K562 (cell line): ENCODE measurements at regions not wholly inside any gene's neighbourhood (a gene's known extent, or its start where the extent isn't known, plus 50 kb on each side); places are given as distances from the start of the nearest gene placed in this dataset.

Source experiments
- ATAC-seq: fragments of 200-7000 bp; cut with Tn5 transposase; 3 replicates; pipeline ENCODE4 v1.9.1; 2020; ENCODE audit warnings: moderate library complexity
- BruUV-seq: library from RNA; stranded (reverse); fragments of 400-500 nt; replicated peaks from 2 replicates; lab custom pipeline; 2021; lab: Mats Ljungman, UMichigan
- CTCF ChIA-PET: fragments of 300-600 bp; formaldehyde crosslinking; extraction: SDS; loops from one replicate; lab custom pipeline; 2021; ENCODE audit warnings: low intra/inter-chr PET ratio; lab: Yijun Ruan, JAX
- POLR2A ChIA-PET: fragments of 300-600, 350-650 bp; sonication (Branson Sonifier 250); formaldehyde crosslinking; extraction: SDS; loops from one replicate; lab custom pipeline; 2021; ENCODE audit warnings: antibody characterized with exemption, inconsistent platforms; lab: Yijun Ruan, JAX
- DNase-seq, 4 experiments: peaks; one replicate each; pipeline versions ENCODE4 v3.0.0 to v3.0.0-alpha.2; 2011 to 2018; ENCODE audit warnings: low spot score in 3 of 4, mixed read lengths in 3 of 4; ENCODE audit errors: extremely low read depth in 1 of 4
- FAIRE-seq: peaks from 2 replicates; lab custom pipeline; 2011; peaks lifted over from hg19 to GRCh38; lab: Jason Lieb, UNC
- H2AFZ ChIP-seq: 2 replicates; pipeline ENCODE4 v1.6.0; 2011; ENCODE audit warnings: low read depth, low read length, control low read depth, inconsistent platforms
- H3K27ac ChIP-seq: fragments of 200-600 bp; 3 replicates; pipeline ENCODE4 v1.8.0; 2011; ENCODE audit warnings: low read depth, mild to moderate bottlenecking, control low read depth, inconsistent platforms, low read length, moderate library complexity, mixed read lengths; ENCODE audit errors: extremely low read depth
- H3K27me3 ChIP-seq, 2 experiments: fragments of 300-600 bp in 1 of 2; 2 replicates in 1 of 2; 3 replicates in 1 of 2; pipeline versions ENCODE4 v1.6.0 to v1.8.0; 2011; ENCODE audit warnings: inconsistent platforms in 2 of 2, low read length in 2 of 2, mild to moderate bottlenecking in 1 of 2, mixed read lengths in 1 of 2, moderate library complexity in 1 of 2; ENCODE audit not compliant: control insufficient read depth in 2 of 2, insufficient read depth in 2 of 2
- H3K36me3 ChIP-seq: fragments of 300-600 bp; 3 replicates; pipeline ENCODE4 v1.8.0; 2011; ENCODE audit warnings: mild to moderate bottlenecking, low read length, inconsistent platforms; ENCODE audit not compliant: control insufficient read depth, insufficient read depth
- H3K4me1 ChIP-seq, 2 experiments: fragments of 200-600 bp in 1 of 2; replicated peaks in 1 of 2; 2 replicates in 1 of 2; 3 replicates in 1 of 2; pipeline versions ENCODE4 v1.5.1 to v1.8.0; 2011; ENCODE audit warnings: inconsistent platforms in 2 of 2, low read length in 2 of 2, mild to moderate bottlenecking in 1 of 2, mixed read lengths in 1 of 2, moderate library complexity in 1 of 2; ENCODE audit not compliant: control insufficient read depth in 2 of 2, insufficient read depth in 2 of 2
- H3K4me2 ChIP-seq: 2 replicates; pipeline ENCODE4 v1.6.1; 2011; ENCODE audit warnings: low read length, control low read depth, inconsistent platforms, mixed read lengths; ENCODE audit not compliant: insufficient read depth
- H3K4me3 ChIP-seq: fragments of 200-600 bp; sonication (generic), shearing (Covaris generic); 2 replicates; pipeline ENCODE4 v1.5.1; 2016; ENCODE audit warnings: control low read depth, inconsistent platforms
- H3K79me2 ChIP-seq: fragments of 200-600 bp; 3 replicates; pipeline ENCODE4 v1.8.0; 2011; ENCODE audit warnings: low read length, inconsistent platforms; ENCODE audit not compliant: control insufficient read depth, insufficient read depth
- H3K9ac ChIP-seq, 2 experiments: 2 replicates each; pipeline versions ENCODE4 v1.6.0 to v1.6.1; 2011; ENCODE audit warnings: low read depth in 2 of 2, low read length in 2 of 2, control low read depth in 1 of 2, inconsistent platforms in 1 of 2, mild to moderate bottlenecking in 1 of 2, mixed read lengths in 1 of 2; ENCODE audit not compliant: insufficient read depth in 1 of 2
- H3K9me1 ChIP-seq: one replicate; pipeline ENCODE4 v1.6.0; 2011; ENCODE audit warnings: inconsistent platforms, mild to moderate bottlenecking, low read length, moderate library complexity; ENCODE audit not compliant: control insufficient read depth, insufficient read depth
- H3K9me3 ChIP-seq: replicated peaks from 2 replicates; pipeline ENCODE4 v1.5.1; 2011; ENCODE audit warnings: low read depth, low read length, inconsistent platforms; ENCODE audit not compliant: control insufficient read depth, insufficient read depth
- H4K20me1 ChIP-seq: replicated peaks from 2 replicates; pipeline ENCODE4 v1.6.1; 2011; ENCODE audit warnings: low read length, inconsistent platforms, mixed read lengths; ENCODE audit not compliant: control insufficient read depth, insufficient read depth
- CEBPG ChIP-seq, 3 experiments: fragments of 200-800 bp in 1 of 3; sonication (Bioruptor generic) in 1 of 3; sonication (generic) in 1 of 3; formaldehyde crosslinking in 1 of 3; IDR thresholded peaks in 2 of 3; conservative IDR thresholded peaks in 1 of 3; 2 replicates each; pipeline versions ENCODE4 v1.6.1 to v1.8.0; 2016 to 2022; ENCODE audit warnings: missing compliant biosample characterization in 2 of 3, missing genetic modification characterization in 2 of 3, mild to moderate bottlenecking in 1 of 3, missing genetic modification reagents in 1 of 3
- E2F6 ChIP-seq, 2 experiments: IDR thresholded peaks; 2 replicates each; pipeline ENCODE4 v1.6.1; 2011; ENCODE audit warnings: borderline replicate concordance in 1 of 2, control low read depth in 1 of 2, low read depth in 1 of 2, low read length in 1 of 2, mild to moderate bottlenecking in 1 of 2, mixed read lengths in 1 of 2, moderate library complexity in 1 of 2; ENCODE audit not compliant: insufficient read depth in 1 of 2, insufficient read length in 1 of 2, poor library complexity in 1 of 2, severe bottlenecking in 1 of 2; ENCODE audit errors: extremely low read depth in 1 of 2
- HMG20A ChIP-seq: fragments of 450-650 bp; formaldehyde crosslinking; conservative IDR thresholded peaks from 2 replicates; pipeline ENCODE4 v1.4.0; 2020; ENCODE audit warnings: mild to moderate bottlenecking, mixed read lengths
- HMGXB4 ChIP-seq: sonication (generic); formaldehyde crosslinking; IDR thresholded peaks from 2 replicates; pipeline ENCODE4 v1.8.1; 2023; ENCODE audit warnings: mild to moderate bottlenecking, missing genetic modification reagents
- PCBP2 ChIP-seq: fragments of 200-400 bp; formaldehyde crosslinking; IDR thresholded peaks from 2 replicates; pipeline ENCODE4 v1.6.1; 2018; ENCODE audit warnings: low read length, low read depth, mild to moderate bottlenecking, moderate library complexity; ENCODE audit not compliant: poor library complexity, severe bottlenecking
- POLR3A ChIP-seq: IDR thresholded peaks from 2 replicates; pipeline ENCODE4 v1.6.1; 2011; ENCODE audit warnings: borderline replicate concordance, mild to moderate bottlenecking, moderate library complexity; ENCODE audit not compliant: insufficient read length, insufficient read depth; ENCODE audit errors: extremely low read depth
- POLR3G ChIP-seq: IDR thresholded peaks from 2 replicates; pipeline ENCODE4 v1.6.1; 2011; ENCODE audit not compliant: insufficient read length, insufficient replicate concordance; ENCODE audit errors: extremely low read depth
- RAD21 ChIP-seq, 2 experiments: fragments of 250-450 bp in 1 of 2; fragments of 450-650 bp in 1 of 2; sonication (Bioruptor Pico) in 1 of 2; formaldehyde crosslinking in 1 of 2; IDR thresholded peaks in 1 of 2; conservative IDR thresholded peaks in 1 of 2; 2 replicates each; pipeline versions ENCODE4 v1.4.0 to v1.8.0; 2020 to 2022; ENCODE audit warnings: mild to moderate bottlenecking in 2 of 2, moderate library complexity in 1 of 2
- SAFB2 ChIP-seq: fragments of 200-400 bp; formaldehyde crosslinking; IDR thresholded peaks from 2 replicates; pipeline ENCODE4 v1.6.1; 2018; ENCODE audit warnings: borderline replicate concordance, low read length, low read depth, moderate library complexity; ENCODE audit not compliant: severe bottlenecking
- SRF ChIP-seq, 2 experiments: fragments of 250-450, 450-650 bp in 1 of 2; sonication (Bioruptor Pico) in 1 of 2; sonication (generic) in 1 of 2; formaldehyde crosslinking; IDR thresholded peaks; 2 replicates each; pipeline versions ENCODE4 v1.5.0 to v1.5.1; 2020 to 2022; ENCODE audit warnings: mild to moderate bottlenecking in 1 of 2, missing genetic modification reagents in 1 of 2
- TCF3 ChIP-seq: sonication (generic); formaldehyde crosslinking; IDR thresholded peaks from 2 replicates; pipeline ENCODE4 v1.4.0; 2020; ENCODE audit warnings: mild to moderate bottlenecking, missing genetic modification reagents
- TFAM ChIP-seq: fragments of 250-450 bp; sonication (Bioruptor Pico); conservative IDR thresholded peaks from 2 replicates; pipeline ENCODE4 v1.5.0; 2021; ENCODE audit warnings: mild to moderate bottlenecking, moderate library complexity
- ZBTB9 ChIP-seq: fragments of 450-650 bp; formaldehyde crosslinking; IDR thresholded peaks from 2 replicates; pipeline ENCODE4 v1.4.0; 2020; ENCODE audit warnings: mild to moderate bottlenecking, moderate library complexity
- WGBS: fragments of 100-300 bp; shearing (Covaris generic); methylation state at CpG from one replicate; pipeline ENCODE4 v1.1.6; 2016; ENCODE audit warnings: low coverage, mixed read lengths; ENCODE audit not compliant: insufficient coverage; ENCODE audit errors: missing lambda C conversion rate; 5-methylcytosine and 5-hydroxymethylcytosine counted together
- in situ Hi-C: fragments of 300-500 bp; cut with MboI; formaldehyde crosslinking; loops from 4 replicates; pipeline ENCODE4 v1.15.0; 2018; ENCODE audit warnings: inconsistent platforms, mixed read lengths
- intact Hi-C: fragments of 100-400 bp; cut with micrococcal nuclease; formaldehyde crosslinking; loops from 2 replicates; pipeline ENCODE4 v1.14.2; 2022

- TF ChIP-seq E2F6 (IDR thresholded peaks at IDR 0.05; ENCODE audit: borderline replicate concordance in 1 of 2, extremely low read depth in 1 of 2, insufficient read depth in 1 of 2, insufficient read length in 1 of 2, low read depth in 1 of 2, low read length in 1 of 2, poor library complexity in 1 of 2, severe bottlenecking in 1 of 2) (no peak), TCF3 (CRISPR knock-in tag) (no peak)
These were observed 98.5 kb upstream of the SOX2 start (continued) for GRCh38 chr3:181613191-181613590.

- CTCF ChIA-PET: no interaction called here
- BruUV-seq: no TSS peak
- H3K4me1 ChIP-seq: no peaks in the 10 kb centered on the region
- H3K4me3 ChIP-seq: no peak overlapping the region
- TF ChIP-seq POLR3A (no peak), ZBTB9 (no peak), TCF3 (CRISPR knock-in tag) (no peak), SAFB2 (no peak), CEBPG (CRISPR knock-in tag; IDR thresholded peaks at IDR 0.05) (no peak), CEBPG (tag; conservative IDR thresholded peaks at IDR 0.05 in 1 of 2, IDR thresholded peaks at IDR 0.05 in 1 of 2) (no peak), HMGXB4 (no peak), TFAM (CRISPR knock-in tag) (no peak), SRF (CRISPR knock-in tag; IDR thresholded peaks at IDR 0.05) (no peak), PCBP2 (no peak), RAD21 (CRISPR knock-in tag; conservative IDR thresholded peaks at IDR 0.05 in 1 of 2, IDR thresholded peaks at IDR 0.05 in 1 of 2) (no peak), POLR3G (no peak), HMG20A (CRISPR knock-in tag) (no peak)
- TF ChIP-seq, all 486 proteins: peak for 0
- ATAC-seq (no peak), FAIRE-seq (no peak), DNase-seq (no peak)
- H3K27me3 ChIP-seq: no peaks in the 10 kb centered on the region
- WGBS: 4% methylated on average over 2 of the region's 2 CpGs
- H3K36me3 ChIP-seq: no peaks in the 10 kb centered on the region
- H3K9ac ChIP-seq: no peak overlapping the region
- no peak overlapping the region for H3K4me2 ChIP-seq
- H3K9me1 ChIP-seq: no peaks in the 10 kb centered on the region
- POLR2A ChIA-PET: no interaction called here
- H3K79me2 ChIP-seq: no peaks in the 10 kb centered on the region
- H3K9me3 ChIP-seq: no peaks in the 10 kb centered on the region
- H2AFZ ChIP-seq: no peak overlapping the region
- no peaks in the 10 kb centered on the region for H4K20me1 ChIP-seq
- intact Hi-C loops (no loop called here), in situ Hi-C loops (no loop called here)
- H3K27ac ChIP-seq: no peak overlapping the region
These were observed 100.8 kb upstream of the SOX2 start for GRCh38 chr3:181610973-181611265.
